Effector memory CD4-positive, alpha-beta T cell (primary cell): ENCODE measurements at regions not wholly inside any gene's neighbourhood (a gene's known extent, or its start where the extent isn't known, plus 50 kb on each side); places are given as distances from the start of the nearest gene placed in this dataset.

ENCODE experiments used
- DNase-seq, 3 donors: peaks; one replicate each; pipeline ENCODE4 v3.0.0-alpha.2; 2020
- H3K27ac ChIP-seq: 2 replicates; pipeline ENCODE4 v1.7.0; 2013; ENCODE audit warnings: mild to moderate bottlenecking, low read length, moderate library complexity; ENCODE audit not compliant: insufficient read depth, poor library complexity, severe bottlenecking
- H3K27me3 ChIP-seq: replicated peaks from 2 replicates; pipeline ENCODE4 v1.7.0; 2013; ENCODE audit warnings: mild to moderate bottlenecking, low read length; ENCODE audit not compliant: insufficient read depth, control insufficient read depth, poor library complexity, severe bottlenecking
- H3K36me3 ChIP-seq: 2 replicates; pipeline ENCODE4 v1.7.0; 2013; ENCODE audit warnings: mild to moderate bottlenecking, low read length, moderate library complexity; ENCODE audit not compliant: control insufficient read depth, insufficient read depth
- H3K4me1 ChIP-seq: 2 replicates; pipeline ENCODE4 v1.7.0; 2013; ENCODE audit warnings: low read length, mild to moderate bottlenecking; ENCODE audit not compliant: control insufficient read depth, insufficient read depth, poor library complexity, severe bottlenecking
- H3K4me3 ChIP-seq: 2 replicates; pipeline ENCODE4 v1.7.0; 2013; ENCODE audit warnings: low read length, low read depth, mild to moderate bottlenecking; ENCODE audit not compliant: insufficient read depth, poor library complexity, severe bottlenecking
- H3K9me3 ChIP-seq: 2 replicates; pipeline ENCODE4 v1.7.0; 2013; ENCODE audit warnings: mild to moderate bottlenecking, low read length, moderate library complexity; ENCODE audit not compliant: control insufficient read depth

DNA sequence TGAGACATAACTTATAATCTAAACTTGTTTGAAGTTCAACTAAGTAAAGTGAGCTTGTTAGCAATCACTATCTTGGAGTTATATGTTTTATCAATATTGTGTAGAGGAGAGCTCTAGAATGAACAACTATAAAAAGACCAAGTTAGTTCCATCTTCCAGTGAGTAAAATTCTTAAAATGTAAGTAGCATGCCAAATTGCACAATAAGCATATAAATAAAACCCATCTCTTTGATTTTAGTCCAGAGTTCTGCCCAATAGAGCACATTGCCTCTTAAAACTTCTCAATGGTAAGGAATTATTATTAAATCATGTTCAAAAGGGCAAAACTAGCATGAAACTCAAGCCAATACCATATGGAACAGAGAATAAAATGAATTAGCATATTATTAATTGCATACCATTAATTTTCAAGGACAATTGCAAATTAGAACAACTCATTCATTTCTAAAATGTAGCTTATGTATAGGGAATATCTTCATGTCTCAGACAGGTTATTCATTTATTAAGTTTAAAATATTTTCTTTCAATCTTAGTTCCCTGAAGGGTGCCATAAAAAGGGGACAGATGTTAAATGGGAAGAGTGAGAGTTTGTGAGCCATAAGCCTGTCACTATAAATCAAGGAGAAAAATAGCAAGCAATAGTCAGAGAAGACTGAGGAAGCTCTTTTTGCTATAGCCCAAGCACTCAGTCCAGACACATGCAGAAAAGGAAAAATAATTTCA, 507.6 kb downstream of the CENPC start:
- Histone ChIP-seq H3K27ac (no peak overlapping the region), H3K9me3 (no peaks in the 10 kb centered on the region), H3K27me3 (no peaks in the 10 kb centered on the region), H3K4me1 (no peaks in the 10 kb centered on the region), H3K36me3 (no peaks in the 10 kb centered on the region), H3K4me3 (no peak overlapping the region)
- no peak for DNase-seq

DNA sequence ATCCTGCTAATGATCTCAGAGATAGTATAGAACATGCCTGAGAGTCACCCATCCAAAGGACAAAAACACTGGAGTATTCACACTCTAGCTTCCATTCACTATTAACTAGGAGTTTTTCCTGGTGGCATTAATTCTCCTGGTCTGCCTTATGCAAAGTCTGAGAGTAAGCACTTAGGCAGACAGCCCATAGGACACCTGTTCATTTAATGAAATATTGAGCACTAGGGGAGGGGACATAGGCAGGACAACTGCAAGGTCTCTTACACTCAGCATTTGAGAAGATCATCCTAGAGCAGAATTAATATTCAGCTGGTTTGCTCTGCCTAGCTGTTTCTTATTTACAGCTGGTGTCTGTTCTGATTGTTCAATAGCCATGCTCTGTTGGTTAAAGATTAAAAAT, 508.5 kb downstream of the CENPC start:
- H3K9me3 ChIP-seq = no peaks in the 10 kb centered on the region
- no peak overlapping the region for H3K4me3 ChIP-seq
- H3K27me3 ChIP-seq = no peaks in the 10 kb centered on the region
- H3K36me3 ChIP-seq = no peaks in the 10 kb centered on the region
- no peak overlapping the region for H3K27ac ChIP-seq
- DNase-seq = no peak
- H3K4me1 ChIP-seq = no peaks in the 10 kb centered on the region

DNA sequence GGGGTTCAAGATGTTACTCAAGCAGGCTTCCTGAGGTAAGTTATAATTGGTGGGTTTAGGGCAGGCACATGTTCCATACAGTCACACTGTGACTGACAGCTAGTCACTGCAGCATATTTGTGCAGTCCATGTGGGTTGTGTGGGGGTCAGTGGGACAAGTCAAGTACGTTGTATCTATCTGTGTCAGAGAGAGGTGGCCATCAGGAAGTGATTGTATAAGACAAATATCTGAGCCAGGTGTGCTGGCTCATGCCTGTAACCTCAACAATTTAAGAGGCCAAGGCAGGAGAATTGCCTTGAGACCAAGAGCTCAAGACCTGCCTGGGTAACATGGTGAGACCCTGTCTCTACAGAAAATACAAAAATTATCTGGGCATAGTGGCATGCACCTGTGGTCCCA, 509.3 kb downstream of the CENPC start:
- no peak for DNase-seq
- Histone ChIP-seq H3K4me3 (no peak overlapping the region), H3K9me3 (no peaks in the 10 kb centered on the region), H3K27ac (no peak overlapping the region), H3K36me3 (no peaks in the 10 kb centered on the region), H3K27me3 (no peaks in the 10 kb centered on the region), H3K4me1 (no peaks in the 10 kb centered on the region)

DNA sequence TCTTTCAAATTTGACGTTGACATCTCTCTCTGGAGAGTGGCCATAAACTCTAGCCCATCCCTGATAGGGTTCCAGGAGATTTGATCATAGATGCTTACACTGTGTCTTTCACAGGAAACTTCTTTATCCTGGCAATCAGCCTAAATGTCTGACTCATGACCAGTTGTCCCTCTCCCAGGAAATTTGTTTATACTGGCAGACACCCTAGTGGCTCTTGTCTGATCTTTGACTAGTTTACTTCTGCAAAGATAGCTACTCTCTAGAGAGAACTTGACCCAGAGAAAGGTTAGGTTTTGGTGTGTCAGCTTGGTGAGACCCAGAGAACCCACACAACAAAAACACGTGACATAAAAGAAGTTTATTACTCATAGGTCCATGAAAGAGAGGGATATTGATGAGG, 509.8 kb downstream of the CENPC start:
- no peak overlapping the region for H3K27ac ChIP-seq
- DNase-seq = no peak

DNA sequence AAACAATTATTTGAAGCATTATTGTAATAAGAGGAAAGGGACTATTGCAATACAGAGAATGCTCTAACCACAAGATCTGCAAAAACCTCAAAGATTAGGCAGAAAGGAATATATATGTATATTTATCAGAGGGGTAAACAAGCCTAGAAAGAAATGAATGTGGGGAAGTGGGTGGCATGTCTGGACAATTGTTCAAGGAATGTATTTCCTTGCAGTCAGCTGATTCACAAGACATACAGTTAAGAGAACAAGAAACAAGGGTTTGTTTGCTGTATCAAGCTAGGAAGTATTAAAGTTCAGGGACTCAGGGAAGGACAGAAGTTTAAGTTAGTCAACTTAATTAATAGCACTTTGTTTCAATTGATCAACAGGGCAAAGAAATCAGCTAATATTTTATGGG, 514.7 kb downstream of the CENPC start:
- H3K4me1 ChIP-seq = no peaks in the 10 kb centered on the region
- no peak overlapping the region for H3K27ac ChIP-seq
- H3K4me3 ChIP-seq = no peak overlapping the region
- no peaks in the 10 kb centered on the region for H3K36me3 ChIP-seq
- no peaks in the 10 kb centered on the region for H3K27me3 ChIP-seq
- DNase-seq = no peak
- H3K9me3 ChIP-seq = no peaks in the 10 kb centered on the region

More for the DNA sequence above, 509.8 kb downstream of the CENPC start:
- Histone ChIP-seq H3K9me3 (no peaks in the 10 kb centered on the region), H3K4me1 (no peaks in the 10 kb centered on the region), H3K4me3 (no peak overlapping the region), H3K27me3 (no peaks in the 10 kb centered on the region), H3K36me3 (no peaks in the 10 kb centered on the region)

DNA sequence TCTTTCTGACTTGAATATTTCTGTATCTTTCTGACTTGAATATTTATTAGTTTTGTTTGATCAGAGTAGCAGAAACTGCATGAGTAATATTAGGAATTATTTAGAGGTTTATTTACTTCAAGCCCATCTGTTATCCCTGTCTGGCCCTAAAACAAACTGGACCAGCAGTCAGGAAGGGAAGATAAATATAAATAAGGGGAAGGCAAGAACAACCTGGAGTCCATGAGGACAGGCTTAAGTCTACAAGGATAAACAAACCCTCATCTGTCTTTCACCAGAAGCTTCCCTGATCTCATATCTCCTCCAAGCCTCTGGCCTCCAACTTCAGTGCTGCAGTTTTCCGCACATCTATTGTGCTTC, 524.9 kb downstream of the CENPC start:
- no peak for DNase-seq
- H3K4me1 ChIP-seq = no peaks in the 10 kb centered on the region
- no peaks in the 10 kb centered on the region for H3K36me3 ChIP-seq
- no peaks in the 10 kb centered on the region for H3K27me3 ChIP-seq
- H3K27ac ChIP-seq = no peak overlapping the region
- H3K4me3 ChIP-seq = no peak overlapping the region
- H3K9me3 ChIP-seq = no peaks in the 10 kb centered on the region

DNA sequence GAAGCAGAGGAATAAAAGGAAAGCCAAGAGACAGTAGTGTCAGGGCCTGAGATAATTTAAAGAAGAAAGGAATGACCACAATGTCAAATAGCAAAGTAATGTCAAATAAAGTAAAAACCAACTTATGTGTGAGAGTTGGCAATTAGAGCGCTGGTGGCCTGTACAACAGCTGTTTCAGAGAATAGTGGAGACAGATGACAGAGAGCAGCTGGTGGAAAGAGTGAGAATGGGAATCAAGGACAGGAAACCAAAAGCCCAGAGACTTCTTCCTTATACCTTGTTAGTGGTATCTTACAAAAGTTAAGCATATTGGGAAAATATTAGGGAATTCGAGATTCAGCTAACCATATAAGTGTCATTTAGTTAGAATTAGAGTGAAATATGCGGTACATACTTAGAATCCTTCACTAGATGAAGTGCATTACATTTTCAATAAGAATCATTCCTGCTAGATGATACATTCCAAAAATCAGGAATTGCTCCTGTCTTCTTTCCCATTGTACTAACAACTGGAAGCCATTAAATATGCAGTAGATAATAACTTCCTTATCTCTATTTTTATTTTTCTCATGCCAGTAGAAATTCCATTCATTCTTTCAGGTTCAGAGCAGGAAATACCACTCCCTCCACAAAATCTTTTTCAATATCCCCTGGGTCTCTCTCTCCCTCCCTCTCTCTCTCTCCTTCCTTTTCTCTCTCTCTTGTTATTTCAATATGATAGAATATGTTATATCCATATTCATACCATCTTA, 525.4 kb downstream of the CENPC start:
- no peaks in the 10 kb centered on the region for H3K27me3 ChIP-seq
- no peaks in the 10 kb centered on the region for H3K4me1 ChIP-seq
- H3K27ac ChIP-seq = no peak overlapping the region
- no peak for DNase-seq
- no peaks in the 10 kb centered on the region for H3K36me3 ChIP-seq
- no peak overlapping the region for H3K4me3 ChIP-seq
- H3K9me3 ChIP-seq = no peaks in the 10 kb centered on the region

DNA sequence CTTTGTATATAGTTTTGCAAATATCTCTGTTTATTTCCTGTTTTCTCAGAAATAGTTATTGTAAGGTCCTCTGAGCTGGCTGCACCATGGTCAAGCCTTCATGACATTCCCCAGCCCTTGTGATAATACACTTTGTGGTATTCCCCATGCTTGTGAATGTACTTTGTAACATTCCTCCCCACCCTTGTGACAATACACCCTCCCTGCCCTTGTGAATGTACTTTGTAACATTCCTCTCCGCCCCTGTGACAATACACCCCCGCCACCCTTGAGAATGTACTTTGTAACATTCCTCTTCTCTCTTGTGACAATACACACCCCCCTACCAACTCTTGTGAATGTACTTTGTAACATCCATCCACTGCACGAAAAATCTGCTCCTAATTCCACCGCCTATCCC, 530.7 kb downstream of the CENPC start:
- Histone ChIP-seq H3K27ac (no peak overlapping the region), H3K27me3 (no peaks in the 10 kb centered on the region), H3K9me3 (no peaks in the 10 kb centered on the region), H3K36me3 (no peaks in the 10 kb centered on the region), H3K4me3 (no peak overlapping the region), H3K4me1 (no peaks in the 10 kb centered on the region)
- DNase-seq = no peak

DNA sequence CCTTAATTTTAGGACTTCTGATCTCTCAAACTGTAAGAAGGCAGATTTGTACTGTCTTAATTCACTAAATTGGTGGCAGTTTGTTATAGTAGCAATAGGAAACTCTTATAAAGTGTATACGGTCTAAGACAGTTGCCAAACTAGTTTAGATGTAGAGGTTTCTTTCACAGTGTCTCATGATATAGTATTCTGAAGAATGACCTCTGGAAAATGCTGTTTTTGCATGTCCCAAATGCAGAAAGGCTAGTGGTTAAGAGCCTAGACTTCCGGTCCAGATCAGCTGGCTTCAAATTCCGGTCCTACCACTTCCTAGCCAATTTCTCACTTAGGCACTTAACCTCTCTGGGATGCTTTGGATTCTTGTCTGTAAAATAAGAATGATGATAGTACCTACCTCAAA, 538.5 kb downstream of the CENPC start:
- no peaks in the 10 kb centered on the region for H3K36me3 ChIP-seq
- H3K27me3 ChIP-seq = no peaks in the 10 kb centered on the region
- no peak for DNase-seq
- no peaks in the 10 kb centered on the region for H3K9me3 ChIP-seq
- no peak overlapping the region for H3K27ac ChIP-seq
- H3K4me3 ChIP-seq = no peak overlapping the region
- H3K4me1 ChIP-seq = no peaks in the 10 kb centered on the region

DNA sequence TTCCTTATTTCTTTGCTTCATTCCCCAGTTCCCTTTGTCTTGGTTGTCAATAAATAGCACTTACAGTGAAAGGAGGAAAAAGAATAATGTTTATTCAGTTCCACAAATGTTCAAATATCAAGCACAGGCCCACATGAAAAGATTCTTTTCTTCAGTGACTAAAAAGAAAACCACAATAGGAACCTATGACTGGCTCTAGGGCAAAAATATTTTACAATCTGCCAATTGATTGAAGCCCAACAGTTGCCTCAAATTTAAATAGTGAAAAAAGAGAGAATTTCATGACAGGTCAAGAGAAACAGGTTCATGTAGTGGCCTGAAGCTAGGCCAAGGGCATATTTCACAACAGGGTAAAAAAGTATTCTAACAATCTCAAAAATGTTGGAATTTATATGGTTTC, 553.8 kb downstream of the CENPC start:
- no peaks in the 10 kb centered on the region for H3K4me1 ChIP-seq
- no peak overlapping the region for H3K27ac ChIP-seq
- H3K9me3 ChIP-seq = no peaks in the 10 kb centered on the region
- no peaks in the 10 kb centered on the region for H3K36me3 ChIP-seq
- H3K4me3 ChIP-seq = no peak overlapping the region
- no peak for DNase-seq
- H3K27me3 ChIP-seq = no peaks in the 10 kb centered on the region
